NCI-H524 treated with DMSO at 0.1 percent for 48 hours (cell line): ENCODE measurements at regions not wholly inside any gene's neighbourhood (a gene's known extent, or its start where the extent isn't known, plus 50 kb on each side); places are given as distances from the start of the nearest gene placed in this dataset.

Experiments used
- DNase-seq: peaks from one replicate; lab custom pipeline; 2025; lab: John Stamatoyannopoulos, UW

- DNase-seq, result no peak
These were observed 314.9 kb downstream of the EIPR1 start for GRCh38 chr2:3062476-3063260.

GRCh38 chr2:3060049-3060448, 317.6 kb downstream of the EIPR1 start:
- no peak for DNase-seq

GRCh38 chr2:3059141-3059925, 318.3 kb downstream of the EIPR1 start:
- no peak for DNase-seq

- DNase-seq, result no peak
These were observed 323.6 kb downstream of the EIPR1 start for GRCh38 chr2:3054066-3054465.

- DNase-seq, result no peak
These were observed 326.4 kb downstream of the EIPR1 start for GRCh38 chr2:3051266-3051665.

- DNase-seq, result no peak
These were observed 331.3 kb downstream of the EIPR1 start for GRCh38 chr2:3046170-3046865.

GRCh38 chr2:3045318-3045921, 332.2 kb downstream of the EIPR1 start:
- no peak for DNase-seq

- DNase-seq, result no peak
These were observed 332.9 kb downstream of the EIPR1 start for GRCh38 chr2:3044587-3045317.

- DNase-seq, result no peak
These were observed 333.9 kb downstream of the EIPR1 start for GRCh38 chr2:3043726-3044125.

GRCh38 chr2:3042601-3043585, 334.7 kb downstream of the EIPR1 start:
- no peak for DNase-seq

- peak; percentile 79 for DNase-seq
These were observed 335.6 kb downstream of the EIPR1 start for GRCh38 chr2:3041841-3042600.

GRCh38 chr2:3041246-3041645, 336.4 kb downstream of the EIPR1 start:
- no peak for DNase-seq

- no peak for DNase-seq
These were observed 337.0 kb downstream of the EIPR1 start for GRCh38 chr2:3040496-3041140.

GRCh38 chr2:3040066-3040428, 337.6 kb downstream of the EIPR1 start:
- no peak for DNase-seq

- DNase-seq, result no peak
These were observed 338.2 kb downstream of the EIPR1 start for GRCh38 chr2:3039188-3040065.

GRCh38 chr2:3038636-3039035, 339.0 kb downstream of the EIPR1 start:
- DNase-seq, result no peak

- no peak for DNase-seq
These were observed 340.1 kb downstream of the EIPR1 start for GRCh38 chr2:3037196-3038194.
